BLaER1 (cell line): ENCODE measurements at regions not wholly inside any gene's neighbourhood (a gene's known extent, or its start where the extent isn't known, plus 50 kb on each side); places are given as distances from the start of the nearest gene placed in this dataset.
A peak's percentile ranks its signal among the peaks of the same experiment; 100 is the strongest.

Experiments used
- H3K27ac ChIP-seq: shearing (Covaris generic); formaldehyde crosslinking; 2 replicates; pipeline ENCODE4 v1.8.1; 2022
- H3K27me3 ChIP-seq: shearing (Covaris generic); formaldehyde crosslinking; 2 replicates; pipeline ENCODE4 v1.8.1; 2022
- H3K36me3 ChIP-seq: shearing (Covaris generic); formaldehyde crosslinking; 2 replicates; pipeline ENCODE4 v1.8.1; 2022
- H3K4me1 ChIP-seq: shearing (Covaris generic); formaldehyde crosslinking; 2 replicates; pipeline ENCODE4 v1.8.1; 2022
- H3K4me2 ChIP-seq: shearing (Covaris generic); formaldehyde crosslinking; 2 replicates; pipeline ENCODE4 v1.8.1; 2022
- H3K4me3 ChIP-seq: shearing (Covaris generic); formaldehyde crosslinking; 2 replicates; pipeline ENCODE4 v1.8.1; 2022
- H3K9ac ChIP-seq: shearing (Covaris generic); formaldehyde crosslinking; 2 replicates; pipeline ENCODE4 v1.8.1; 2022
- H3K9me3 ChIP-seq: shearing (Covaris generic); formaldehyde crosslinking; 2 replicates; pipeline ENCODE4 v1.8.1; 2022
- H4K20me1 ChIP-seq: shearing (Covaris generic); formaldehyde crosslinking; 2 replicates; pipeline ENCODE4 v1.8.1; 2022
- Cebpa-rat ChIP-seq: shearing (Covaris generic); IDR thresholded peaks from 2 replicates; pipeline ENCODE4 v1.8.1; 2022

DNA sequence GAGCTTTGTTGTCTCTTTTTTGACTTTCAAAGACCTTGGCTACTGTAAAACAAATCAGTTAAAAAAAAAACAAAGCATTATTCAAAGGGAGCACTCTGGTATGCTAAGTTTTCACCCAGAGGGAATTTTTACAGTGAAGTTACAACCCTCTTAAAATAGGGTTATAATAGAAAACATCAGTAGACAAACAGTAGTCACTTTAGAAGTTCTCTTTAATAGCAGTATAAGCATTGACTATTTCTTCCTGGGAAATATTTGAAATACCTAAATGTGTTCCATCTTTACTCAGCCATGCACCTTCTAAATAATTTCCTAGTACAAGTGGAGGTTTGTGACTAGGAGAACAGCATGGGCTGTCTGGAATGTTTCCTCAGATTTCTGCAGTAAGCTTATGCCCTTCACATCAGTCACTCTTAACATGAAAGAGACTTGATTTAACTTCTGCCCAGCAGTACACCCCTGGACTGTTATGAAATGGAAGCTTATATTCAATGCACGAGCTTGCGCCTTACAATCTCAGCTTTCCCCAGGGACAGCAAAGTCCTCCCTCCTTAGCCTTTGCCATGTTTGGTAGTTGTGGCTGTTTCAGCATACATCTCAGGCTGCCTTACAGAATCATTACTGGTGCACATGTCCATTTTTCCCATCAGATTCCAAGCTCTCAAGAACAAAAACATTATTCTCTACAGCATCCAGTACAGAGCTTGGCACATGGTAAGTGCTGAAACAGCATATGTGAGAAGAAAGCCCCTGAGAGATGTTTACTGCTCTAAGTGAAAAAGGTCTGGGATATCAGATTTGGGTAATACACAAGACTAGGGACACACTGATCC is 191.5 kb downstream of the ZNF608 start:
- Histone ChIP-seq H3K4me1 (no peaks in the 10 kb centered on the region), H3K4me3 (no peak overlapping the region), H3K36me3 (0 out of 2 replicates have a peak, but pooled peaks cover 3% of the 10 kb centered on the region), H4K20me1 (no peaks in the 10 kb centered on the region), H3K9me3 (peaks cover 7% of the 10 kb centered on the region), H3K4me2 (no peak overlapping the region), H3K27ac (no peak overlapping the region), H3K27me3 (no peaks in the 10 kb centered on the region), H3K9ac (no peak overlapping the region)
- TF ChIP-seq Cebpa-rat: no peak

DNA sequence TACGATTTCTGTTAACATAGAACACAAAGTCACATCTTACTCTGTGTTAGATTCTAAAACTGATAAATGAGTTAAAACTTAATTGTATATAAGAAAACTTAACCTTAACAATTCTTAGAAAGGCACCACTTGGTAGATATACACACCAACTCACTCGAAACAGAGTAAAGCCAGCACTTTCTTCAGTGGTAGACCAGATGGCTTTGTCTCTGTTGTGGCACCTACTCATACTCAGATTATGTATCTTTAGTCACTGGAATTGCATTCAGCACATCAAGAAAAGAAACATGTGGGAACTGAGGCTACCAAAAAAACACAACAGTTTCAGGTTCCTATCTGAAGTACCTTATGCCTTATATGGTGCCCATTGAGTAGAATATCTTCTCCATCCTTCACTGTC is 192.5 kb downstream of the ZNF608 start:
- Histone ChIP-seq H3K9ac (no peak overlapping the region), H3K4me1 (no peaks in the 10 kb centered on the region), H3K36me3 (0 out of 2 replicates have a peak, but pooled peaks cover 3% of the 10 kb centered on the region), H4K20me1 (no peaks in the 10 kb centered on the region), H3K27me3 (no peaks in the 10 kb centered on the region), H3K27ac (no peak overlapping the region), H3K4me2 (no peak overlapping the region), H3K4me3 (no peak overlapping the region), H3K9me3 (peaks cover 7% of the 10 kb centered on the region)
- no peak for TF ChIP-seq Cebpa-rat

DNA sequence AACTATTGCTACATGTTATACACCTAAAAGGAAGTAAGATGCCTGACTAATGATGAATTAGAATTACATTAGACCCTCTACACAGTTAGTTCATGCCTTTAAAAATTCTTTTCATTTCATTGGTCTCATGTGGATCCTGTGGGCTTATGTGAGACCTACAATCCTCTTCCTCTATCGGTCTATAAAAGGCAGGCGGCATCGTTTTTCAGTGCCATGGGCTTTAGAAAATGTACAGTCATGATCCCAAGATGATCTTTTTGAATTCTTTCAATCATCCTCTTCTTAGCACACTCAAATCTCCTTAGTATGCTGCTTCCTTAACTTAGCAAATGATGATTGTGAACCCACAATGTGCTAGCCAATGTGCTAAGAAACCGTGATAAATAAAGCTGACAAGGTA is 193.9 kb downstream of the ZNF608 start:
- H3K4me2 ChIP-seq: no peak overlapping the region
- H3K36me3 ChIP-seq: no peaks in the 10 kb centered on the region
- no peak for TF ChIP-seq Cebpa-rat
- H4K20me1 ChIP-seq: no peaks in the 10 kb centered on the region
- H3K4me3 ChIP-seq: no peak overlapping the region
- no peak overlapping the region for H3K27ac ChIP-seq
- H3K27me3 ChIP-seq: no peaks in the 10 kb centered on the region
- no peak overlapping the region for H3K9ac ChIP-seq
- H3K9me3 ChIP-seq: no peaks in the 10 kb centered on the region
- no peaks in the 10 kb centered on the region for H3K4me1 ChIP-seq

DNA sequence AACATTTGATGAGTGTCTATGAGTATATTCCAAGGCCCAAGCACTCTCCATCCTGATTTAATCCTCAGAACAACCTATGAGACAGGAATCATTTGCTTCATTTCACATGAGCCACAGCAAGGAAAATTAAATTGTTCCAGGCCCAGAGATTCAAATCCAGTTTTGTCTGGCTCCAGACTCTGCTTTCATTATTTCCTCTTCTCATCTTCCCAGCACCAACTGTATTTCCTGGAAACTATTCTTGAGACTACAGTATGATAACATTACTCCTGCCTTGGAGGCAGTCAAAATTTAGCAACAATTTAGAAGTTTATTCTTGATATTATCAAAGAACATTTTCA is 194.5 kb downstream of the ZNF608 start:
- no peak for TF ChIP-seq Cebpa-rat
- H4K20me1 ChIP-seq: no peaks in the 10 kb centered on the region
- no peaks in the 10 kb centered on the region for H3K9me3 ChIP-seq
- no peak overlapping the region for H3K4me3 ChIP-seq
- no peak overlapping the region for H3K4me2 ChIP-seq
- no peaks in the 10 kb centered on the region for H3K4me1 ChIP-seq
- H3K27ac ChIP-seq: no peak overlapping the region
- no peaks in the 10 kb centered on the region for H3K36me3 ChIP-seq
- H3K9ac ChIP-seq: no peak overlapping the region
- H3K27me3 ChIP-seq: no peaks in the 10 kb centered on the region

DNA sequence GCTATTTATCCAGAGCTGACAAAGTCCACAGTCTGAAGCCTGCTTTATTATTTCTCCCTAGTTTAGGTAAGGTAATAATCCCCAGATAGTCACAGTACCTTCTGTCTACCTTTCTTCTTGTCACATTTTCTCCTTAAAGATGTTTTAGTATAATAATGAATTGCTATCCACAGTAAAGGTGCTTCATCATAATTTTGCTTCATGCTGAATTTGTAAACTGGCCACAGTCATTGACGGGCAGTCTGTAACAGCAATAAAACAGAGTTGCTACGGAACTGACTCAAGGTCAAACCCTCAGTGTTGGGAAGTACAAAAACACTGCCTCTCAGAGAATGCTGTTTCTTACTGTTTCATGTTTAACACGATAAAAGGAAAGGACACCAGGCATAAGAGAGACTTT is 195.7 kb downstream of the ZNF608 start:
- Histone ChIP-seq H3K9me3 (no peaks in the 10 kb centered on the region), H3K4me1 (no peaks in the 10 kb centered on the region), H3K4me3 (no peak overlapping the region), H3K4me2 (no peak overlapping the region), H3K9ac (no peak overlapping the region), H3K27ac (no peak overlapping the region), H3K27me3 (no peaks in the 10 kb centered on the region), H4K20me1 (no peaks in the 10 kb centered on the region), H3K36me3 (no peaks in the 10 kb centered on the region)
- no peak for TF ChIP-seq Cebpa-rat

DNA sequence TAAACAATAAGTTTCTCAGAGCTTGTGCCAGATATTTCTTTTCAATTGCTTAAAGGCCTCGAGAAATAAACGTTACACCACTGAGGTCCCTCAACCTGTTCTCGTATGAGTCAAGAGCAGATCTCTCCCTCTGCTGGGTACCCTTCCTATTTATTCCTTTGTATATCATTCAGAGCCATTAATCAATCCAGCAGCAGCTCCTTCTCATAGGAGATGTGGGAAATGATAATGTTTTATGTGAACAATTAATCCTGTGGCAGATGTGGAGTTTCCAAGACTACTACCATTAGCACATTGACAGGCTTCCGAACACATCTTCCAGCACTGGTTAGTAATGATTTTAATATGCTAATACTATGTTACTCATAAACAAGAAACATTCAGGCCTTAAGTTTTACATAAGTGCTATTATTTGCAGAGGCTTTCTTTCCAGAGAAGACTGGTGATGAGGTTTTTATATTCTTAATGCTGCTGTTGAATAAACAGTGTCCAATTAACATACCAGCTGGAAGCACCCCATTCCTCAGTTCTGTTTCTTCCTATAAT is 196.5 kb downstream of the ZNF608 start:
- H3K4me1 ChIP-seq: no peaks in the 10 kb centered on the region
- no peaks in the 10 kb centered on the region for H3K36me3 ChIP-seq
- no peaks in the 10 kb centered on the region for H3K9me3 ChIP-seq
- no peak for TF ChIP-seq Cebpa-rat
- no peak overlapping the region for H3K4me3 ChIP-seq
- H3K4me2 ChIP-seq: no peak overlapping the region
- H3K27ac ChIP-seq: no peak overlapping the region
- H3K27me3 ChIP-seq: no peaks in the 10 kb centered on the region
- no peaks in the 10 kb centered on the region for H4K20me1 ChIP-seq
- no peak overlapping the region for H3K9ac ChIP-seq

DNA sequence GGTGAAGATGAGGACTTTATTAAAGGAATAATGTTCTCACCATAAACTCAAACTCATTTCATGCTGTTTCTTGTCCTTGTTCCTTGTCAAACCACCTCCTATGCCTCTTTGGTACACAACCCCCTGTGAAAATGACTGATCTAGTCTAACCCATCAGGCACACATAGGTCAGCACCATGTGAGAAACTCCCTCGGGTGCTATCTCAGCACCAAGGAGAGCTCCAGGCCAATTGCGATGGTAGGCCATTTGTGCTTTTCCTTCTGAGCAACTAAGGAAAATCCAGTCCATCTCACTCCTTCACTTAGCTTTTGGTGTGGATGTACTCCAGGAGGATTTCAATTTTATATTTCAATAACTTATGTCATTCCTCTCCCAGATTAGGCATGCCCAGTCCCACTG is 199.8 kb downstream of the ZNF608 start:
- Histone ChIP-seq H3K4me1 (peaks cover 9% of the 10 kb centered on the region), H3K27me3 (no peaks in the 10 kb centered on the region), H3K4me2 (no peak overlapping the region), H3K36me3 (no peaks in the 10 kb centered on the region), H3K4me3 (no peak overlapping the region), H4K20me1 (no peaks in the 10 kb centered on the region), H3K9ac (no peak overlapping the region), H3K27ac (no peak overlapping the region), H3K9me3 (no peaks in the 10 kb centered on the region)
- TF ChIP-seq Cebpa-rat: no peak

DNA sequence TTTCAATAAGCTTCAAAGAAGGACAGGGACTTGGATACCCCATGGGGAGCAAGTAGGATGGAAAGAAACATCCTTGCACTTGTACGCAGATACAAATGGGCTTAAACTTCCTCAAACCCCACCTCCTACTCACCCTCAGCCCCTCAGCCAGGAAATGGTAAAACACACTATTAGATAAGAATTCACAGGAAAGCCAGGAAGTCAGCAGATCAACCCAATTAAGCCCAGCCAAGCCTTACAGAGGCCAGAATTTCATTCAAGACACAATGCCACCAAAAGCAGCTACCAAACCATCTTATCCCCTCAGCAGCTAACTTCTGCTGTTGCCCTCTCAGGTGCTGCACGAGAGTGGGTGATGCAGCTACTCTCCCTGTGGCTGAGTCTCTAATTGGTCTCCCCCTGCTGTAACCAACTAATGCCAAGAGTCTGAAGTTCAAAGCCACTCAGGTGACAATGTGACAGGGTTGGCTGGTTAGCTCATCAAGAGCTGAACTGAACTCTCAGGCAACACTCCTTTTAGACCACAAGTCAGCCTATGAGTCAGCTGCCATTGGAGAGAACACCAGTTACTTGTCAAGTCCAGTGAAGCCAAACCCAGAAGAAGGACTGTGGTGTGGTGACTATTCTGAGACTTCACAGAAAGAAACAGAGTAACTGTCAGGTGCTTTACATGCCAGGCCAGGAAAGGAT is 201.9 kb downstream of the ZNF608 start:
- no peaks in the 10 kb centered on the region for H3K9me3 ChIP-seq
- 0 out of 2 replicates have a peak, but pooled peaks cover 3% of the 10 kb centered on the region for H3K27me3 ChIP-seq
- H3K36me3 ChIP-seq: no peaks in the 10 kb centered on the region
- peaks cover 9% of the 10 kb centered on the region for H3K4me1 ChIP-seq
- H3K27ac ChIP-seq: no peak overlapping the region
- no peak overlapping the region for H3K9ac ChIP-seq
- H3K4me3 ChIP-seq: no peak overlapping the region
- H3K4me2 ChIP-seq: 0 out of 2 replicates have a peak overlapping the region, but pooled peaks have one; percentile 6
- no peak for TF ChIP-seq Cebpa-rat
- no peaks in the 10 kb centered on the region for H4K20me1 ChIP-seq

DNA sequence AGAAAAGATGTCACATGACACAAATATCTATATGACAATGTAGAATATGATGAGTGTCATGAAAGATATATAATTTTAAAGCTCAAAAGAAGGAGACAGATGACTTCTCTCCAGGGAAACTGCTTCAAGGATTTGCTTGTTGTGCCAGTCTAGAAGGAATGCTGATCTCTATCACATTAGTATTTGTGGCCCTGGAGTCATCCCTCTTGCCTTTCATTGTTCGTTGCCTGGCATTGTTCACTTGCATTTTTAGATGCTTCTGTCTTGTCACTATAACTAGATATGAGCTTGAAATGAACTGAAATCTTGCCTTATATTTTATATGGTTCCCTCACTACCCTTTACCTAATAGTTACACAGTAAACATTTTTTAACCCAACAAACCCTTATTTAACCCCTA is 207.5 kb downstream of the ZNF608 start:
- no peaks in the 10 kb centered on the region for H3K9me3 ChIP-seq
- no peak overlapping the region for H3K4me2 ChIP-seq
- TF ChIP-seq Cebpa-rat: no peak
- H3K9ac ChIP-seq: no peak overlapping the region
- 0 out of 2 replicates have a peak, but pooled peaks cover 3% of the 10 kb centered on the region for H3K27me3 ChIP-seq
- no peak overlapping the region for H3K27ac ChIP-seq
- H3K4me3 ChIP-seq: no peak overlapping the region
- no peaks in the 10 kb centered on the region for H3K4me1 ChIP-seq
- H4K20me1 ChIP-seq: no peaks in the 10 kb centered on the region
- no peaks in the 10 kb centered on the region for H3K36me3 ChIP-seq

DNA sequence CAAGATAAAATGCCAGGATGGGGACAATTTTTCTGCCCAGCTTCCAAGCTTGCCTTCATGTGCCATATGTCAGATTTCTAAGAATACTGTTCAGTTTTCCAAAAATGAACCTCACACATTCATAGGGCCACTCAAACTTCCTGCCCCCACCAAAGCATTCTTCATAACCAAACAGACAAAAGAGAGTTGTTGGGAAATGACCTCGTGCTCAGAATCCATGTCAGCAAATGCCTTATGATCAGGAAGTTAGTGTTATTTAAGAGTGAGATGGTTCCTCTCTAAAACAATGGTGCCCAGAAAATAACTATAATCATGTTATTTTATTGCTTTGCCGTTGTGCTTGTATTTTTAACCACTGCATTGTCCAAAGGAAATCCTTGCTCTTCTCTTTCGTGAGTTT is 208.2 kb downstream of the ZNF608 start:
- Histone ChIP-seq H3K4me3 (no peak overlapping the region), H4K20me1 (no peaks in the 10 kb centered on the region), H3K4me1 (no peaks in the 10 kb centered on the region), H3K36me3 (no peaks in the 10 kb centered on the region), H3K27ac (no peak overlapping the region), H3K9ac (no peak overlapping the region), H3K27me3 (0 out of 2 replicates have a peak, but pooled peaks cover 3% of the 10 kb centered on the region), H3K9me3 (no peaks in the 10 kb centered on the region), H3K4me2 (no peak overlapping the region)
- no peak for TF ChIP-seq Cebpa-rat
